Stimulated activated naive B cell treated with anti-CD40 and anti-IgM and Interleukin-4, amounts not matched to agents 10 μg/mL and 1 μg/mL and 100 μg/mL, for 72 hours (primary cell): ENCODE measurements at regions not wholly inside any gene's neighbourhood (a gene's known extent, or its start where the extent isn't known, plus 50 kb on each side); places are given as distances from the start of the nearest gene placed in this dataset.

Experiments used
- ATAC-seq, 2 donors: fragments of 150-1000 bp; cut with Tn5 transposase; replicated peaks; 2 replicates each; pipeline ENCODE4 v1.10.0; 2021; ENCODE audit warnings: moderate library complexity in 1 of 2
- DNase-seq: peaks from one replicate; pipeline ENCODE4 v3.0.0; 2021
- H3K27ac Mint-ChIP-seq: one replicate; pipeline ENCODE4 v1.8.0; 2022; ENCODE audit warnings: mild to moderate bottlenecking, mixed read lengths
- H3K27me3 Mint-ChIP-seq, 2 donors: one replicate each; pipeline ENCODE4 v1.8.0; 2022; ENCODE audit warnings: mixed read lengths in 2 of 2
- H3K36me3 Mint-ChIP-seq, 2 donors: one replicate each; pipeline ENCODE4 v1.8.0; 2022; ENCODE audit warnings: mixed read lengths in 2 of 2, mild to moderate bottlenecking in 1 of 2
- H3K4me1 Mint-ChIP-seq, 2 donors: one replicate each; pipeline ENCODE4 v1.8.0; 2022; ENCODE audit warnings: mixed read lengths in 2 of 2, mild to moderate bottlenecking in 1 of 2
- H3K4me3 Mint-ChIP-seq, 2 donors: one replicate each; pipeline ENCODE4 v1.8.0; 2022; ENCODE audit warnings: mild to moderate bottlenecking in 2 of 2, mixed read lengths in 2 of 2, moderate library complexity in 1 of 2
- H3K9me3 Mint-ChIP-seq, 2 donors: one replicate each; pipeline ENCODE4 v1.8.0; 2022; ENCODE audit warnings: mixed read lengths in 2 of 2, mild to moderate bottlenecking in 1 of 2

- H3K4me3 Mint-ChIP-seq = no peak overlapping the region
- H3K4me1 Mint-ChIP-seq = no peaks in the 10 kb centered on the region
- no peaks in the 10 kb centered on the region for H3K36me3 Mint-ChIP-seq
- H3K9me3 Mint-ChIP-seq = peaks cover 8% of the 10 kb centered on the region in 2 donors
- DNase-seq (no peak), ATAC-seq (no peak)
- H3K27me3 Mint-ChIP-seq = no peaks in the 10 kb centered on the region
- H3K27ac Mint-ChIP-seq = no peak overlapping the region
Observed at GRCh38 chr4:32206756-32207155, 1486.6 kb downstream of the PCDH7 start.

- no peak overlapping the region for H3K4me3 Mint-ChIP-seq
Observed at GRCh38 chr4:32207456-32207855, 1487.3 kb downstream of the PCDH7 start.

GRCh38 chr4:32215277-32215676, 1495.1 kb downstream of the PCDH7 start:
- DNase-seq (no peak), ATAC-seq (no peak)
- Mint-ChIP-seq H3K27ac (no peak overlapping the region), H3K4me3 (no peak overlapping the region), H3K36me3 (no peaks in the 10 kb centered on the region), H3K27me3 (no peaks in the 10 kb centered on the region), H3K9me3 (peaks cover 0 to 3% of the 10 kb centered on the region in 2 donors), H3K4me1 (no peaks in the 10 kb centered on the region)

More at GRCh38 chr4:32207456-32207855, 1487.3 kb downstream of the PCDH7 start:
- DNase-seq (no peak), ATAC-seq (no peak)
- H3K36me3 Mint-ChIP-seq = no peaks in the 10 kb centered on the region
- peaks cover 6 to 8% of the 10 kb centered on the region in 2 donors for H3K9me3 Mint-ChIP-seq
- no peaks in the 10 kb centered on the region for H3K4me1 Mint-ChIP-seq
- no peaks in the 10 kb centered on the region for H3K27me3 Mint-ChIP-seq
- H3K27ac Mint-ChIP-seq = no peak overlapping the region

- no peaks in the 10 kb centered on the region for H3K9me3 Mint-ChIP-seq
- H3K4me1 Mint-ChIP-seq = no peaks in the 10 kb centered on the region
- H3K27ac Mint-ChIP-seq = no peak overlapping the region
- no peaks in the 10 kb centered on the region for H3K27me3 Mint-ChIP-seq
- DNase-seq = no peak
- no peak for ATAC-seq
- no peak overlapping the region for H3K4me3 Mint-ChIP-seq
- H3K36me3 Mint-ChIP-seq = no peaks in the 10 kb centered on the region
Observed at GRCh38 chr4:32216502-32216901, 1496.3 kb downstream of the PCDH7 start.

- DNase-seq = no peak
- Mint-ChIP-seq H3K27me3 (no peaks in the 10 kb centered on the region), H3K4me1 (no peaks in the 10 kb centered on the region), H3K36me3 (no peaks in the 10 kb centered on the region), H3K27ac (no peak overlapping the region), H3K9me3 (peaks cover 0 to 2% of the 10 kb centered on the region in 2 donors), H3K4me3 (no peak overlapping the region)
- no peak for ATAC-seq
Observed at GRCh38 chr4:32219306-32220075, 1499.3 kb downstream of the PCDH7 start.

GRCh38 chr4:32226204-32226603, 1506.0 kb downstream of the PCDH7 start:
- H3K9me3 Mint-ChIP-seq = peaks cover 4% of the 10 kb centered on the region in 2 donors
- no peak for ATAC-seq
- no peaks in the 10 kb centered on the region for H3K27me3 Mint-ChIP-seq

GRCh38 chr4:32226733-32227132, 1506.6 kb downstream of the PCDH7 start:
- H3K9me3 Mint-ChIP-seq = peaks cover 4% of the 10 kb centered on the region in 2 donors
- H3K4me1 Mint-ChIP-seq = no peaks in the 10 kb centered on the region
- H3K27me3 Mint-ChIP-seq = no peaks in the 10 kb centered on the region
- no peak overlapping the region for H3K27ac Mint-ChIP-seq
- DNase-seq (no peak), ATAC-seq (no peak)
- no peak overlapping the region for H3K4me3 Mint-ChIP-seq
- no peaks in the 10 kb centered on the region for H3K36me3 Mint-ChIP-seq

More at GRCh38 chr4:32226204-32226603, 1506.0 kb downstream of the PCDH7 start:
- Mint-ChIP-seq H3K4me3 (no peak overlapping the region), H3K4me1 (no peaks in the 10 kb centered on the region), H3K36me3 (no peaks in the 10 kb centered on the region), H3K27ac (no peak overlapping the region)
- no peak for DNase-seq

- Mint-ChIP-seq H3K36me3 (no peaks in the 10 kb centered on the region), H3K4me1 (no peaks in the 10 kb centered on the region), H3K9me3 (peaks cover 0 to 2% of the 10 kb centered on the region in 2 donors), H3K4me3 (no peak overlapping the region), H3K27me3 (no peaks in the 10 kb centered on the region), H3K27ac (no peak overlapping the region)
- DNase-seq (no peak), ATAC-seq (no peak)
Observed at GRCh38 chr4:32243926-32244325, 1523.8 kb downstream of the PCDH7 start.

GRCh38 chr4:32249040-32249439, 1528.9 kb downstream of the PCDH7 start:
- peaks cover 2 to 4% of the 10 kb centered on the region in 2 donors for H3K9me3 Mint-ChIP-seq
- ATAC-seq (no peak), DNase-seq (no peak)
- no peaks in the 10 kb centered on the region for H3K4me1 Mint-ChIP-seq
- no peak overlapping the region for H3K4me3 Mint-ChIP-seq
- H3K27me3 Mint-ChIP-seq = no peaks in the 10 kb centered on the region
- H3K27ac Mint-ChIP-seq = no peak overlapping the region
- H3K36me3 Mint-ChIP-seq = no peaks in the 10 kb centered on the region

- H3K27me3 Mint-ChIP-seq = no peaks in the 10 kb centered on the region
- no peak for DNase-seq
- no peaks in the 10 kb centered on the region for H3K36me3 Mint-ChIP-seq
- ATAC-seq = no peak
- H3K9me3 Mint-ChIP-seq = peaks cover 2 to 4% of the 10 kb centered on the region in 2 donors
- H3K4me3 Mint-ChIP-seq = no peak overlapping the region
- no peak overlapping the region for H3K27ac Mint-ChIP-seq
- no peaks in the 10 kb centered on the region for H3K4me1 Mint-ChIP-seq
Observed at GRCh38 chr4:32251126-32251525, 1531.0 kb downstream of the PCDH7 start.

GRCh38 chr4:32251926-32252325, 1531.8 kb downstream of the PCDH7 start:
- Mint-ChIP-seq H3K4me3 (no peak overlapping the region), H3K9me3 (peaks cover 2 to 4% of the 10 kb centered on the region in 2 donors), H3K36me3 (no peaks in the 10 kb centered on the region), H3K27me3 (no peaks in the 10 kb centered on the region), H3K27ac (no peak overlapping the region), H3K4me1 (no peaks in the 10 kb centered on the region)
- no peak for ATAC-seq
- no peak for DNase-seq

GRCh38 chr4:32254216-32254615, 1534.0 kb downstream of the PCDH7 start:
- DNase-seq (no peak), ATAC-seq (no peak)
- Mint-ChIP-seq H3K36me3 (no peaks in the 10 kb centered on the region), H3K4me1 (no peaks in the 10 kb centered on the region), H3K27ac (no peak overlapping the region), H3K27me3 (no peaks in the 10 kb centered on the region), H3K4me3 (no peak overlapping the region), H3K9me3 (peaks cover 4% of the 10 kb centered on the region in 2 donors)

GRCh38 chr4:32258986-32259385, 1538.8 kb downstream of the PCDH7 start:
- H3K27ac Mint-ChIP-seq = no peak overlapping the region
- no peak for ATAC-seq
- peaks cover 0 to 1% of the 10 kb centered on the region in 2 donors for H3K9me3 Mint-ChIP-seq
- DNase-seq = no peak
- H3K4me3 Mint-ChIP-seq = no peak overlapping the region
- no peaks in the 10 kb centered on the region for H3K4me1 Mint-ChIP-seq
- no peaks in the 10 kb centered on the region for H3K36me3 Mint-ChIP-seq
- no peaks in the 10 kb centered on the region for H3K27me3 Mint-ChIP-seq

GRCh38 chr4:32261196-32261595, 1541.0 kb downstream of the PCDH7 start:
- Mint-ChIP-seq H3K9me3 (peaks cover 0 to 1% of the 10 kb centered on the region in 2 donors), H3K4me1 (no peaks in the 10 kb centered on the region), H3K36me3 (no peaks in the 10 kb centered on the region), H3K27me3 (no peaks in the 10 kb centered on the region), H3K4me3 (no peak overlapping the region), H3K27ac (no peak overlapping the region)
- ATAC-seq (no peak), DNase-seq (no peak)

- Mint-ChIP-seq H3K9me3 (peaks cover 2 to 6% of the 10 kb centered on the region in 2 donors), H3K36me3 (no peaks in the 10 kb centered on the region), H3K27me3 (no peaks in the 10 kb centered on the region), H3K4me1 (no peaks in the 10 kb centered on the region), H3K4me3 (no peak overlapping the region), H3K27ac (no peak overlapping the region)
- DNase-seq = no peak
- ATAC-seq = no peak
Observed at GRCh38 chr4:32268863-32269262, 1548.7 kb downstream of the PCDH7 start.
